Common myeloid progenitor, CD34-positive (primary cell): ENCODE measurements at regions not wholly inside any gene's neighbourhood (a gene's known extent, or its start where the extent isn't known, plus 50 kb on each side); places are given as distances from the start of the nearest gene placed in this dataset.

ENCODE experiments used
- CTCF ChIA-PET: fragments of 350-600 bp; sonication (Branson Sonifier 250); formaldehyde crosslinking; loops from one replicate; lab custom pipeline; 2021; ENCODE audit warnings: antibody characterized with exemption; lab: Charles Lee
- POLR2A ChIA-PET: fragments of 350-600 bp; sonication (Branson Sonifier 250); formaldehyde crosslinking; loops from one replicate; lab custom pipeline; 2021; ENCODE audit warnings: antibody characterized with exemption; lab: Charles Lee
- DNase-seq, 3 donors: peaks; one replicate each; pipeline versions ENCODE4 v3.0.0 to v3.0.0-alpha.2; 2013
- H3K27ac ChIP-seq, 2 experiments: 1 replicate in 1 of 2; 2 replicates in 1 of 2; pipeline ENCODE4 v1.7.0; 2013; ENCODE audit warnings: inconsistent platforms in 2 of 2, low read length in 2 of 2, mild to moderate bottlenecking in 2 of 2, low read depth in 1 of 2, moderate library complexity in 1 of 2; ENCODE audit not compliant: severe bottlenecking in 2 of 2, insufficient read depth in 1 of 2, poor library complexity in 1 of 2
- H3K27me3 ChIP-seq, 5 experiments: replicated peaks in 2 of 5; 1 replicate in 3 of 5; 2 replicates in 2 of 5; pipeline versions ENCODE4 v1.6.1 to v1.7.0; 2013; ENCODE audit warnings: low read length in 4 of 5, mild to moderate bottlenecking in 2 of 5, moderate library complexity in 2 of 5, inconsistent platforms in 1 of 5; ENCODE audit not compliant: insufficient read depth in 5 of 5, control insufficient read depth in 4 of 5
- H3K36me3 ChIP-seq, 4 experiments: 1 replicate in 2 of 4; 2 replicates in 2 of 4; pipeline versions ENCODE4 v1.6.1 to v1.7.0; 2013; ENCODE audit warnings: low read length in 3 of 4, control low read depth in 1 of 4, mild to moderate bottlenecking in 1 of 4; ENCODE audit not compliant: control insufficient read depth in 4 of 4, insufficient read depth in 4 of 4
- H3K4me1 ChIP-seq, 4 experiments: 1 replicate in 3 of 4; 2 replicates in 1 of 4; pipeline versions ENCODE4 v1.6.1 to v1.7.1; 2013; ENCODE audit warnings: low read length in 3 of 4, mild to moderate bottlenecking in 3 of 4, control low read depth in 1 of 4, inconsistent platforms in 1 of 4, moderate library complexity in 1 of 4; ENCODE audit not compliant: control insufficient read depth in 4 of 4, insufficient read depth in 4 of 4; ENCODE audit errors: control extremely low read depth in 1 of 4
- H3K4me3 ChIP-seq, 7 experiments: 1 replicate in 4 of 7; 2 replicates in 3 of 7; pipeline versions ENCODE4 v1.5.1 to v1.7.0; 2013; ENCODE audit warnings: mild to moderate bottlenecking in 7 of 7, low read length in 6 of 7, moderate library complexity in 6 of 7, inconsistent platforms in 2 of 7, low read depth in 2 of 7, control low read depth in 1 of 7; ENCODE audit not compliant: insufficient read depth in 4 of 7, control insufficient read depth in 1 of 7; ENCODE audit errors: extremely low read depth in 1 of 7
- H3K9me3 ChIP-seq, 5 experiments: 1 replicate in 4 of 5; 2 replicates in 1 of 5; pipeline versions ENCODE4 v1.6.1 to v1.7.1; 2013; ENCODE audit warnings: low read length in 4 of 5, mild to moderate bottlenecking in 2 of 5, inconsistent platforms in 1 of 5, low read depth in 1 of 5, moderate library complexity in 1 of 5; ENCODE audit not compliant: control insufficient read depth in 4 of 5, insufficient read depth in 2 of 5; ENCODE audit errors: control extremely low read depth in 1 of 5
- WGBS: methylation state at CpG from one replicate; pipeline ENCODE4 v1.1.5; 2013; ENCODE audit not compliant: insufficient coverage; 5-methylcytosine and 5-hydroxymethylcytosine counted together

GRCh38 chr17:65438173-65438572 is 123.3 kb downstream of the AXIN2 start:
- H3K9me3 ChIP-seq: peaks cover 0 to 4% (median 0%) of the 10 kb centered on the region in 5 experiments
- no peak overlapping the region for H3K27ac ChIP-seq
- no peak overlapping the region for H3K4me3 ChIP-seq
- H3K27me3 ChIP-seq: peaks cover 0 to 72% (median 7%) of the 10 kb centered on the region in 5 experiments
- no peaks in the 10 kb centered on the region for H3K4me1 ChIP-seq
- DNase-seq: no peak
- CTCF ChIA-PET: no interaction called here
- H3K36me3 ChIP-seq: no peaks in the 10 kb centered on the region
- WGBS: 57% methylated on average over 8 of the region's 11 CpGs
- POLR2A ChIA-PET: no interaction called here

- H3K4me1 ChIP-seq: no peaks in the 10 kb centered on the region
- peaks cover 0 to 67% (median 7%) of the 10 kb centered on the region in 5 experiments for H3K27me3 ChIP-seq
- no peaks in the 10 kb centered on the region for H3K36me3 ChIP-seq
- DNase-seq: no peak
- no peak overlapping the region for H3K27ac ChIP-seq
- H3K9me3 ChIP-seq: peaks cover 0 to 7% (median under 1%) of the 10 kb centered on the region in 5 experiments
- CTCF ChIA-PET: no interaction called here
- H3K4me3 ChIP-seq: no peak overlapping the region
- WGBS: 79% methylated on average over 10 of the region's 10 CpGs
- POLR2A ChIA-PET: no interaction called here
These were observed 124.6 kb downstream of the AXIN2 start for GRCh38 chr17:65436871-65437270.

GRCh38 chr17:65434878-65435277 is 126.6 kb downstream of the AXIN2 start:
- Histone ChIP-seq H3K9me3 (peaks cover 0 to 11% (median 4%) of the 10 kb centered on the region in 5 experiments), H3K27ac (no peak overlapping the region), H3K4me1 (no peaks in the 10 kb centered on the region), H3K36me3 (no peaks in the 10 kb centered on the region), H3K4me3 (no peak overlapping the region), H3K27me3 (peaks cover 0 to 51% (median 7%) of the 10 kb centered on the region in 5 experiments)
- POLR2A ChIA-PET: no interaction called here
- no CpG with 5 or more reads among the region's 2 CpGs for WGBS
- DNase-seq: no peak
- CTCF ChIA-PET: no interaction called here

GRCh38 chr17:65434251-65434650 is 127.2 kb downstream of the AXIN2 start:
- Histone ChIP-seq H3K9me3 (peaks cover 0 to 11% (median 4%) of the 10 kb centered on the region in 5 experiments), H3K27ac (no peak overlapping the region), H3K4me1 (no peaks in the 10 kb centered on the region), H3K27me3 (peaks cover 0 to 46% (median 7%) of the 10 kb centered on the region in 5 experiments), H3K36me3 (no peaks in the 10 kb centered on the region), H3K4me3 (no peak overlapping the region)
- POLR2A ChIA-PET: no interaction called here
- no peak for DNase-seq
- WGBS: 79% methylated on average over 5 of the region's 7 CpGs
- CTCF ChIA-PET: no interaction called here

- H3K9me3 ChIP-seq: peaks cover 0 to 11% (median 4%) of the 10 kb centered on the region in 5 experiments
- no peaks in the 10 kb centered on the region for H3K4me1 ChIP-seq
- DNase-seq: no peak
- no peak overlapping the region for H3K4me3 ChIP-seq
- H3K27me3 ChIP-seq: peaks cover 0 to 39% (median 3%) of the 10 kb centered on the region in 5 experiments
- ChIA-PET POLR2A (no interaction called here), CTCF (no interaction called here)
- H3K27ac ChIP-seq: no peak overlapping the region
- H3K36me3 ChIP-seq: no peaks in the 10 kb centered on the region
- WGBS: 100% methylated on average over 1 of the region's 4 CpGs
These were observed 127.9 kb downstream of the AXIN2 start for GRCh38 chr17:65433592-65433991.

GRCh38 chr17:65433157-65433556 is 128.3 kb downstream of the AXIN2 start:
- POLR2A ChIA-PET: no interaction called here
- no peaks in the 10 kb centered on the region for H3K36me3 ChIP-seq
- no peak overlapping the region for H3K27ac ChIP-seq
- H3K9me3 ChIP-seq: peaks cover 0 to 11% (median 4%) of the 10 kb centered on the region in 5 experiments
- H3K4me1 ChIP-seq: no peaks in the 10 kb centered on the region
- 92% methylated on average over 1 of the region's 1 CpG for WGBS
- no peak overlapping the region for H3K4me3 ChIP-seq
- DNase-seq: no peak
- CTCF ChIA-PET: no interaction called here
- peaks cover 0 to 35% (median 0%) of the 10 kb centered on the region in 5 experiments for H3K27me3 ChIP-seq

- 96% methylated on average over 7 of the region's 7 CpGs for WGBS
- ChIA-PET CTCF (no interaction called here), POLR2A (no interaction called here)
- no peak for DNase-seq
- Histone ChIP-seq H3K4me3 (no peak overlapping the region), H3K4me1 (no peaks in the 10 kb centered on the region), H3K27ac (no peak overlapping the region), H3K36me3 (no peaks in the 10 kb centered on the region), H3K27me3 (peaks cover 0 to 16% (median 0%) of the 10 kb centered on the region in 5 experiments), H3K9me3 (peaks cover 0 to 14% (median 4%) of the 10 kb centered on the region in 5 experiments)
These were observed 130.3 kb downstream of the AXIN2 start for GRCh38 chr17:65431116-65431515.
